ELF-1 (cell line): ENCODE measurements at regions not wholly inside any gene's neighbourhood (a gene's known extent, or its start where the extent isn't known, plus 50 kb on each side); places are given as distances from the start of the nearest gene placed in this dataset.
"Not testable (repeated sequence)": the region's sequence is repeated elsewhere in the genome, so short reads cannot be mapped to it uniquely, and the experiment has no call there.

ENCODE experiments used
- DNase-seq: peaks from one replicate; pipeline ENCODE4 v3.0.0-alpha.2; 2016; ENCODE audit warnings: low read depth, low spot score

GRCh38 chr19:5259750-5260149 lies 80.9 kb downstream of the PTPRS start:
- no peak for DNase-seq

GRCh38 chr19:5257155-5258045 lies 83.2 kb downstream of the PTPRS start:
- DNase-seq = no peak

GRCh38 chr19:5255602-5256231 lies 84.9 kb downstream of the PTPRS start:
- no peak for DNase-seq

GRCh38 chr19:5254944-5255343 lies 85.7 kb downstream of the PTPRS start:
- no peak for DNase-seq

GRCh38 chr19:5254543-5254942 lies 86.1 kb downstream of the PTPRS start:
- no peak for DNase-seq

GRCh38 chr19:5253406-5254110 lies 87.1 kb downstream of the PTPRS start:
- DNase-seq = no peak

- DNase-seq = no peak
These were observed 89.2 kb downstream of the PTPRS start for GRCh38 chr19:5251096-5252065.

GRCh38 chr19:5250127-5250659 lies 90.4 kb downstream of the PTPRS start:
- no peak for DNase-seq

GRCh38 chr19:5249526-5249925 lies 91.1 kb downstream of the PTPRS start:
- DNase-seq = no peak

- no peak for DNase-seq
These were observed 92.5 kb downstream of the PTPRS start for GRCh38 chr19:5247957-5248705.

GRCh38 chr19:5246554-5247155 lies 94.0 kb downstream of the PTPRS start:
- no peak for DNase-seq

GRCh38 chr19:5245631-5246553 lies 94.7 kb downstream of the PTPRS start:
- no peak for DNase-seq

- no peak for DNase-seq
These were observed 96.3 kb downstream of the PTPRS start for GRCh38 chr19:5244351-5244750.

GRCh38 chr19:5243878-5244277 lies 96.7 kb downstream of the PTPRS start:
- DNase-seq = no peak

GRCh38 chr19:5241896-5242295 lies 98.7 kb downstream of the PTPRS start:
- not testable (repeated sequence) for DNase-seq

GRCh38 chr19:5240011-5240410 lies 100.6 kb downstream of the PTPRS start:
- peak; percentile 75 for DNase-seq

- DNase-seq = peak; percentile 87
These were observed 101.9 kb downstream of the PTPRS start for GRCh38 chr19:5238700-5239099.

- no peak for DNase-seq
These were observed 102.6 kb downstream of the PTPRS start for GRCh38 chr19:5237939-5238480.
